Right lobe of liver (tissue), 6 donors: ENCODE measurements at regions not wholly inside any gene's neighbourhood (a gene's known extent, or its start where the extent isn't known, plus 50 kb on each side); places are given as distances from the start of the nearest gene placed in this dataset.

Experiments used
- ATAC-seq, 4 donors: fragments of 200-7000 bp; cut with Tn5 transposase; one replicate each; pipeline ENCODE4 v1.9.1; 2020; ENCODE audit warnings: mild to moderate bottlenecking in 4 of 4, moderate library complexity in 4 of 4
- DNase-seq, 3 donors: peaks; one replicate each; pipeline ENCODE4 v3.0.0-alpha.2; 2020
- H3K27ac ChIP-seq, 3 donors: fragments of 200-600 bp; one replicate each; pipeline ENCODE4 v1.8.0; 2022
- H3K27me3 ChIP-seq, 2 donors: fragments of 200-600 bp; one replicate each; pipeline ENCODE4 v1.8.0; 2022
- H3K36me3 ChIP-seq, 4 donors: fragments of 200-600 bp; sonication (generic) in 1 of 4; one replicate each; pipeline versions ENCODE4 v1.5.1 to v1.8.0; 2017 to 2022; ENCODE audit warnings: control low read depth in 1 of 4
- H3K4me1 ChIP-seq, 4 donors: fragments of 200-600 bp; sonication (generic) in 1 of 4; one replicate each; pipeline versions ENCODE4 v1.5.1 to v1.8.0; 2017 to 2022; ENCODE audit warnings: control low read depth in 1 of 4
- H3K4me3 ChIP-seq, 3 donors: fragments of 200-600 bp; one replicate each; pipeline ENCODE4 v1.8.0; 2022
- H3K9me3 ChIP-seq, 4 donors: fragments of 200-600 bp; sonication (generic) in 1 of 4; one replicate each; pipeline versions ENCODE4 v1.5.1 to v1.8.0; 2017 to 2022; ENCODE audit warnings: control low read depth in 1 of 4
- CTCF ChIP-seq, 4 donors: fragments of 200-600 bp in 3 of 4; fragments of 450-650 bp in 1 of 4; IDR thresholded peaks; one replicate each; pipeline versions ENCODE4 v1.5.1 to v1.8.0; 2016 to 2022; ENCODE audit warnings: antibody characterized with exemption in 4 of 4, mild to moderate bottlenecking in 2 of 4
- POLR2A ChIP-seq: fragments of 450-650 bp; IDR thresholded peaks from one replicate; pipeline ENCODE4 v1.6.1; 2017; ENCODE audit warnings: antibody characterized with exemption, mild to moderate bottlenecking
- WGBS: methylation state at CpG from one replicate; pipeline ENCODE4 v1.1.6; 2018; ENCODE audit warnings: low coverage, low lambda C conversion rate; ENCODE audit not compliant: insufficient coverage; ENCODE audit errors: missing lambda C conversion rate; 5-methylcytosine and 5-hydroxymethylcytosine counted together
- intact Hi-C, 2 donors: fragments of 100-400 bp; cut with DNase I; formaldehyde crosslinking; loops; one replicate each; pipeline versions ENCODE4 v1.11.2 to v1.14.1; 2022
- donor health status: DM: no; HTN: yes; CAD: no.
- donor health status: DM: no; HTN: no; CAD: no.
- donor health status: DM: no; HTN: no; CAD: no.
- donor health status: DM: no; HTN: yes; CAD: no.
- donor health status: DM: no; HTN: yes; CAD: no.

GRCh38 chr16:50858877-50859627 lies 117.2 kb downstream of the CYLD start:
- Histone ChIP-seq H3K4me3 (no peak overlapping the region), H3K27me3 (no peaks in the 10 kb centered on the region), H3K27ac (peak overlapping the region in 1 of 3 donors; percentile 43), H3K4me1 (peaks cover 0 to 22% (median 3%) of the 10 kb centered on the region in 4 donors), H3K9me3 (no peaks in the 10 kb centered on the region), H3K36me3 (no peaks in the 10 kb centered on the region)
- DNase-seq (no peak), ATAC-seq (no peak)
- WGBS, result 87% methylated on average over 3 of the region's 10 CpGs
- intact Hi-C loops, result no loop called here
- no peak for TF ChIP-seq CTCF (IDR thresholded peaks at IDR 0.05)
- no peak for TF ChIP-seq POLR2A

GRCh38 chr16:50858376-50858775 lies 116.5 kb downstream of the CYLD start:
- ATAC-seq, result no peak
- TF ChIP-seq CTCF (IDR thresholded peaks at IDR 0.05), result no peak
- no peak for TF ChIP-seq POLR2A
- no peaks in the 10 kb centered on the region for H3K36me3 ChIP-seq
- intact Hi-C loops, result no loop called here
- peaks cover 0 to 22% (median 3%) of the 10 kb centered on the region in 4 donors for H3K4me1 ChIP-seq
- H3K9me3 ChIP-seq, result no peaks in the 10 kb centered on the region
- 80% methylated on average over 1 of the region's 6 CpGs for WGBS
- H3K27me3 ChIP-seq, result no peaks in the 10 kb centered on the region
- H3K4me3 ChIP-seq, result no peak overlapping the region
- no peak overlapping the region for H3K27ac ChIP-seq
- no peak for DNase-seq

- ATAC-seq, result no peak
- Histone ChIP-seq H3K27ac (peak overlapping the region in 1 of 3 donors; percentile 37), H3K4me1 (peaks cover 0 to 22% (median 3%) of the 10 kb centered on the region in 4 donors), H3K36me3 (no peaks in the 10 kb centered on the region), H3K4me3 (no peak overlapping the region), H3K9me3 (no peaks in the 10 kb centered on the region), H3K27me3 (no peaks in the 10 kb centered on the region)
- intact Hi-C loops, result no loop called here
- WGBS, result 88% methylated on average over 5 of the region's 5 CpGs
- no peak for DNase-seq
- no peak for TF ChIP-seq POLR2A
- no peak for TF ChIP-seq CTCF (IDR thresholded peaks at IDR 0.05)
These were observed 116.0 kb downstream of the CYLD start for GRCh38 chr16:50857881-50858280.

- peak; percentile 64 to 77 (median 68) for ATAC-seq
- peaks cover 0 to 22% (median 3%) of the 10 kb centered on the region in 4 donors for H3K4me1 ChIP-seq
- H3K27ac ChIP-seq, result peak overlapping the region in 1 of 3 donors; percentile 37
- no peaks in the 10 kb centered on the region for H3K9me3 ChIP-seq
- WGBS, result 15% methylated on average over 2 of the region's 2 CpGs
- no peaks in the 10 kb centered on the region for H3K27me3 ChIP-seq
- no peak for TF ChIP-seq POLR2A
- no peak for TF ChIP-seq CTCF (IDR thresholded peaks at IDR 0.05)
- H3K36me3 ChIP-seq, result no peaks in the 10 kb centered on the region
- intact Hi-C loops, result no loop called here
- DNase-seq, result no peak
- no peak overlapping the region for H3K4me3 ChIP-seq
These were observed 115.1 kb downstream of the CYLD start for GRCh38 chr16:50856991-50857390.
